ENCODE measurements at regions not wholly inside any gene's neighbourhood (a gene's known extent, or its start where the extent isn't known, plus 50 kb on each side); places are given as distances from the start of the nearest gene placed in this dataset.

DNA sequence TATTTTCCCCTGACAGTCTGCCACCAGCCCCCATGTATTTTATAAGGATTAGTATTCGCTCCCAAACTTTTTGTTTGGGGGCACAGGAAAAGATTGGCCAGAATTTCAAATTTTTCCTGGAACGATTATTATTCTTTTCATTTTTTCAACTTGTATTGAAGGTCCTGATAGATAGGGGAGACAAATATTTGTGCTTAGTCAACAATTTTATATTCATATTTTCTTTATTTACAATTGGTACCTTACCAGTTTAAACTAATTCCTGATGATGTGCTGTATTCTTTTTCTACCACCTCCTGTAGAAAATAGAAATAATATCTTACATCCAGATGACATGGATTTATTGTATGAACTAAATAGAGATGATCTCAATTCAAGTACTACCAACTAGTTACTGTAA, 60.7 kb upstream of the TSLP start:
- 77 to 83% (median 80%) methylated on average over 2 of the region's 2 CpGs for WGBS, 4 donors
- intact Hi-C loops (cut with DNase I): no loop called here

DNA sequence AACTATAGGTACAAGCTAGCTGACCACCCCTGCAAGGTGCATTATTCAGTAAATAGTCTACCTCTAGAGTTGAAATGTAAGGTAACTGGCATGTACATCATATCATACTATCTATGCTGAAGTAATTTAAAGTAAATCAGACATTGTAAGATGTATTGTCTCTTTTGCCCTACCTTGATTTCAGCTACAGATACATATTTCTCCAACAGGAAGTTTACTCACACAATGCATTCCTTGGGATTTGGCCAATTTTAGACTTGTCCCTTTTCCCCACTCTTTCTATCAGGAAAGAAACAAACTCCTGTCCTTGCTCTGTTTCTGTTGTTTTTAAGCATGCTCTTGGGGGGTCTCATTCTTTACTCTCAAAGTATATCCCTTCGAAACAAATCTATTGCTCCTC, 58.5 kb upstream of the TSLP start:
- H3K4me3 ChIP-seq: no peak overlapping the region
- ATAC-seq: no peak
- TF ChIP-seq, protein P1, sequence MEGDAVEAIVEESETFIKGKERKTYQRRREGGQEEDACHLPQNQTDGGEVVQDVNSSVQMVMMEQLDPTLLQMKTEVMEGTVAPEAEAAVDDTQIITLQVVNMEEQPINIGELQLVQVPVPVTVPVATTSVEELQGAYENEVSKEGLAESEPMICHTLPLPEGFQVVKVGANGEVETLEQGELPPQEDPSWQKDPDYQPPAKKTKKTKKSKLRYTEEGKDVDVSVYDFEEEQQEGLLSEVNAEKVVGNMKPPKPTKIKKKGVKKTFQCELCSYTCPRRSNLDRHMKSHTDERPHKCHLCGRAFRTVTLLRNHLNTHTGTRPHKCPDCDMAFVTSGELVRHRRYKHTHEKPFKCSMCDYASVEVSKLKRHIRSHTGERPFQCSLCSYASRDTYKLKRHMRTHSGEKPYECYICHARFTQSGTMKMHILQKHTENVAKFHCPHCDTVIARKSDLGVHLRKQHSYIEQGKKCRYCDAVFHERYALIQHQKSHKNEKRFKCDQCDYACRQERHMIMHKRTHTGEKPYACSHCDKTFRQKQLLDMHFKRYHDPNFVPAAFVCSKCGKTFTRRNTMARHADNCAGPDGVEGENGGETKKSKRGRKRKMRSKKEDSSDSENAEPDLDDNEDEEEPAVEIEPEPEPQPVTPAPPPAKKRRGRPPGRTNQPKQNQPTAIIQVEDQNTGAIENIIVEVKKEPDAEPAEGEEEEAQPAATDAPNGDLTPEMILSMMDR (IDR thresholded peaks at IDR 0.05): no peak
- no peak for TF ChIP-seq POLR2A (IDR thresholded peaks at IDR 0.05)
- DNase-seq: no peak
- H3K36me3 ChIP-seq: no peaks in the 10 kb centered on the region
- H3K27me3 ChIP-seq: no peaks in the 10 kb centered on the region
- no peaks in the 10 kb centered on the region for H3K4me1 ChIP-seq
- no peak overlapping the region for H3K27ac ChIP-seq
- intact Hi-C loops (cut with DNase I): no loop called here
- WGBS, 4 donors: 58 to 70% (median 63%) methylated on average over 1 of the region's 1 CpG
- H3K9me3 ChIP-seq: no peaks in the 10 kb centered on the region

More for the DNA sequence above, 60.7 kb upstream of the TSLP start:
- Histone ChIP-seq H3K9me3 (no peaks in the 10 kb centered on the region), H3K4me1 (no peaks in the 10 kb centered on the region), H3K4me3 (no peak overlapping the region), H3K27ac (no peak overlapping the region), H3K27me3 (no peaks in the 10 kb centered on the region), H3K36me3 (no peaks in the 10 kb centered on the region)
- DNase-seq: no peak
- no peak for ATAC-seq
- TF ChIP-seq, protein P1 (IDR thresholded peaks at IDR 0.05): no peak

DNA sequence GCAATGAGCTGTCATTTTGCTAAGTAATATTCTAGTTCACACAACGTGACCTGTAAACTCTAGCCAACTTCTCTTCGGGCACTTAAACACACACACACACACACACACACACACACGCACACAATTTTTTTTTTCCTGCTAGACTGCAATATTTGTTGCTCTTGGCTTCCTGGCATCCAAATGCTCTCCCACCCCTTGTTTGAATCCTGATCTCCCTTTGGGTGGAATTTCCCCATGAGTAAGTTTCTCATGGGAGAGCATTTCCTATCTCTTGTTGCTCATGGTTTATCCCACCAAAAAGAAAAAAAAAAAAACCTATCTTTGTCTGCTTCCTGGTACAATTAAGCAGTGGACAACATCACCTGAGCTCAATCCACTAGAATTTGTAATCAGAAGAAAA, 54.7 kb upstream of the TSLP start:
- H3K27me3 ChIP-seq: no peaks in the 10 kb centered on the region
- no peak overlapping the region for H3K4me3 ChIP-seq
- H3K9me3 ChIP-seq: no peaks in the 10 kb centered on the region
- DNase-seq (no peak), ATAC-seq (no peak)
- WGBS, 4 donors: 59 to 77% (median 62%) methylated on average over 3 of the region's 3 CpGs
- no peaks in the 10 kb centered on the region for H3K36me3 ChIP-seq
- no peaks in the 10 kb centered on the region for H3K4me1 ChIP-seq
- TF ChIP-seq, protein P1 (IDR thresholded peaks at IDR 0.05): no peak
- no peak for TF ChIP-seq POLR2A (IDR thresholded peaks at IDR 0.05)
- H3K27ac ChIP-seq: no peak overlapping the region
- intact Hi-C loops (cut with DNase I): no loop called here

DNA sequence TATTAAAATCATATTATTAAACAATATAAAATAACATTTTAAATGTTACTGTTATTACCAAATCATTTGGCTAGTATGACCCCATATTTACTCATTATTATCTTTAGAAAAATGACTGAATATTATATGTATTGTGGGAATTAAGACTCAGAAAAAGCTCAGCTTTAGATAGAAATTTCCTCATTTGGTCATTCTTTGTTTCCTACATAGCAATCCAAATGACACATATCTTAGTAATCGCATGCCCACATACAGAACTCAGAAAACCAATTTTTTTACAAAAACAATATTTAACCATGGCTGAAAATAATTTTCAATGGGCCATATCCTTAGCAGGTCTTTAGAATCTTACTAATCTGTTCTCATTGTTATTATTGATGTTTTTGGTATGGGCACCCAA, 53.8 kb upstream of the TSLP start:
- DNase-seq: no peak
- H3K36me3 ChIP-seq: no peaks in the 10 kb centered on the region
- TF ChIP-seq, protein P1 (IDR thresholded peaks at IDR 0.05): no peak
- no peak for TF ChIP-seq POLR2A (IDR thresholded peaks at IDR 0.05)
- H3K27me3 ChIP-seq: no peaks in the 10 kb centered on the region
- no peaks in the 10 kb centered on the region for H3K9me3 ChIP-seq
- no peak for ATAC-seq
- H3K4me1 ChIP-seq: no peaks in the 10 kb centered on the region
- 96 to 98% (median 97%) methylated on average over 1 of the region's 1 CpG for WGBS, 4 donors
- intact Hi-C loops (cut with DNase I): no loop called here
- no peak overlapping the region for H3K4me3 ChIP-seq
- no peak overlapping the region for H3K27ac ChIP-seq
